HCEC 1CT (cell line): ENCODE measurements at regions not wholly inside any gene's neighbourhood (a gene's known extent, or its start where the extent isn't known, plus 50 kb on each side); places are given as distances from the start of the nearest gene placed in this dataset.

Source experiments
- DNase-seq: peaks from one replicate; pipeline ENCODE4 v3.0.0-alpha.2; 2017

- no peak for DNase-seq
These were observed 766.4 kb upstream of the ID2 start for GRCh38 chr2:7915302-7916091.

DNA sequence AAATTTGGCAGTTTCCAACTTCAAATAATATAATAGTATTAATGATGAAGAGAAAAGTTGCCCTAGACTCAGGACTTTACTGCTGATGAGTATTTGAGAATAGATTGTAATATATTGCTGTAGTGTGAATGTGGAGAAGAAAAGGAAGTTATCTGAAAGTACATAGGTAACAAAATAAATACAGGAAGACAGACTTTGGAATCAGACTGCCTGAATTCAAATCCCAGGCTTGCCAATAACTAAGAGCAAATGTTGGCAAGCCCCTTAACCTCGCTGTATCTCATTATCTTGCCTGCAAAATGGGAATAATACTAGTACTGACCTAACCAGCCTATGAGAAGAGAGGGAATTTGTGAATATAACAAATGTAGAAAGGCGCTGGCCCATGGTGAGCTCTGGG lies 765.2 kb upstream of the ID2 start:
- no peak for DNase-seq

DNA sequence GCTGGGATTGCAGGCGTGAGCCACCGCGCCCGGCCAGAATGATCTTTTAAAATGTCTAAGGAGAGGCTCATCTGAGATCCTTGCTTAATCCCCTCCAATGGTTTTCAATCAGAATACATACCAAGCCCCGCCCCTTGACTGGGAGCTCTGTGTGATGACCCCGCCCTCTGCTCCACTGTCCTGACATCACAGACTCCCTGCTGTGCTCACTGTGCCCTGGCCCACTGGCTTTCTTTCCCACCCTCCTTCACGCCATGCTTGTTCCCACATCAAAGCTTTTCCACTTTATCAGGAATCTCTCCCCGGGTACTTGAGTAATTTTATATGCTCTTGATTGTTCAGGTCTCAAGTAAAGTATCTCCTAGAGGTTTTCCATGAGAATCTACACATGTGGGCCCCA lies 762.3 kb upstream of the ID2 start:
- DNase-seq = no peak

DNA sequence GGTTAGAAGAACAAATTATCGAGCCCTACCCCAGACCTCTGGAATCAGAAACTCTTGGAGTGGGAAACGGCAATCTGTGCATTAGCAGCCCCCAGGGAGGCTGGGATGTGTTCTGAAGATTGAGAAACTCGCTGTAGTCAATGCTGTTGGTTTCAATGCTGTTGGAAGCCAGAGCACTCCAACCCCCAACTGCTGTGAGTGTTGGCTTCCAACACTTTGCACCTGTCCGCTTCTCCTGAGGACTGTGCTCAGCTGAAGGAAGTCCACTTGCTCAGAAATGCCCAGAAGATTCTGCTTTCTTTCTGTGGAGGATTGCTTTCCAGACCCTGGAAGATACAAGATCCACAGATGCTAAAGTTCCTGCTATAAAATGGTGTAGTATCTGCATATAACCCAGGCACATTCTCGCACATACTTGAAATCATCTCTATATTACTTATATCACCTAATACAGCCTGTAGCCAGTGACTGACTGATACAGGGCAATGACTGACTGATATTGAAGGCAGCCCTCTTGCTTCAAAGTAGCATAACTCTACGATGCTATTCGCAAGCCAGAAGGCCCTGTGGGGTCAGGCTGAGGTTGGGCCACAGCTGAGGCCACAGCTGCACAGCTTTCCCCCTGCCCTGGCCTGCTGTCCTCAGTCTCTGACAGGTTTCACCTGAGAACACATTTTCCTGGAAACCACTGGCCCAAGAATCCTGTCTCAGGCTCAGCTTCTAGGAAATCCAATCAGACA lies 757.7 kb upstream of the ID2 start:
- no peak for DNase-seq

- DNase-seq = no peak
These were observed 756.4 kb upstream of the ID2 start for GRCh38 chr2:7925506-7925905.

DNA sequence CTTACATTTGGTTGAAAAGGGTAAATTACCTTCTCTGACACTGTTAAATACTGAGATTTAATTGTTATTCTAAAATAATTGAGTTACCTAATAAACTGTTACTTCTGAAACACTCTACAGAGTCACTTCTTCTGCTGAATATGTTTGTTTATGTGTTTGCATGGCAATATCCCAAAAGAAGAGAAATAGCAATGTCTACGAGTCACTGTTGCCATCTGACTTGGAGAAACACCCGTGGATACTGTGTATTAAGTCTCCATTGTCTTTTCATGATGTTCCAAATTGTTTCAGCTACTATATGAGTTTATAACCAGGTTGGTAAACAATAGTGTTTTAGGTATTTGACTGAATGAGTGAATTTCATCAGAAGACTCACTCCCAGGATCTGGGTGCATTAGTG lies 754.2 kb upstream of the ID2 start:
- no peak for DNase-seq

DNA sequence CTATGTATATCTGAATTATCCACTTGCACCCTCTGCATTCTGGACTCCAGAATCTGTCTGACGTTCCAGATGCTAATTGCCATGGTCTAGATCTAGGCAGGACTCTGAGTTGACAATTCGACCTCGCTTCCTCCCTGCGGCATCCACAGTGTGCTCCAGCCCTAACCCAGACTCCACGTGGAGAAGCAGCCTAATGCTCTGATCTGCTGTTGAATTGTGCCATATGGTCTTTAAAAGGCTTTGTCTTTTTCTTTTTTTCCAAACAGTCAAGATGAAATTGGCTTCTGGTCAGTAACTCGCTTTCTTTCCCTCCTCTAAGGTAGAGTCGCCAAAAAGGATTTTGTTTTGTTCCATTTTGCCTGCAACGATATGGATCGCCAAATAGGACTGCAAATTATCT lies 752.6 kb upstream of the ID2 start:
- no peak for DNase-seq

GRCh38 chr2:7930800-7931635 lies 750.8 kb upstream of the ID2 start:
- no peak for DNase-seq

DNA sequence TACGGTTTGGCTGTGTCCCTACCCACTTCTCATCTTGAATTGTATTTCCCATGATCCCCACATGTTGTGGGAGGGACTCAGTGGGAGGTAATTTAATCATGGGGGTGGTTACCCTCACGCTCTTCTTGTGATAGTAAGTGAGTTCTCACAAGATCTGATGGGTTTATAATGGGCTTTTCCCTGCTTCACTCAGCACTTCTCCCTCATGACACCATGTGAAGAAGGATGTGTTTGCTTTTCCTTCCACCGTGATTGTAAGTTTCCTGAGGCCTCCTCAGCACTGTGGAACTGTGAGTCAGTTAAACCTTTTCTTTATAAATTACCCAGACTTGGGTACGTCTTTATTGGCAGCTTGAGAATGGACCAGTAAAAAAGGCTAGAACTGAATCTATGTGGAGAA lies 750.0 kb upstream of the ID2 start:
- no peak for DNase-seq

GRCh38 chr2:7933672-7934071 lies 748.2 kb upstream of the ID2 start:
- DNase-seq = no peak

DNA sequence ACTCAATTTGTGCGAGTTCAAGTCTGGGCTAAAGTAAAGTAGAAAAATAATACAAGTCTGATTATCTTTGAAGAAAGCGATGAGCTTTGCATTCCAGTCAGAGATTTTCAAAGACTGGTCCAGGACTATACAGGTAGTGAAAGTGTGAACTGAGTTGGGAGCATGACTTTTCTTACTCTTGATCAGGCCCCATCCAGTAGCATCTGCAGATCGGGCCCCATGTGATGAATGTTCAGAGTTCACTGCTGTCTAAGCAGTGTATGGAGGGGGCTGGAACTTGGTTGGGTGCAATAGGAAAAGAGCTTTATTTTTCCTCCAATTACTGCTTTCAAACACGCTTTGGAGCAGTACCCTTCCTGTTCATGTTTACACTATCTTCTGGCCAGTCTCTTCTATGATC lies 747.4 kb upstream of the ID2 start:
- DNase-seq = no peak

DNA sequence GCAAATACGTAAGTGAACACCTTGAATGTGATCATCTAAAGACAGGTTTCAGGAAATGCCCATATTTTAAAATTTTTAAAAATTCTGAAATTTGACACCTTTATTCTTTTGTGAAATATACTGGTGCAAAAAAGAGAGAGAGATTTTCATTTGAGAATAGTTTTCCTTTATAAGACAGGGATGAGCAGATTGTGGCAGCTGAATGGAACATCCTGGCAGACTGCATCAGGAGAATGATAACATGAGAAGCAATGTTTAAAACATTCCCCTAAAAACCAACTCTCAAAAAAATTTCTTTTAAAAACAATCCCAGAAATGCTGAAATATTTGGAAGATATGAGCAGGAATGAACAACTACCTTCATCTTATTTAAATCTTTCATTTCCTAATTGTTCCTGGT lies 744.8 kb upstream of the ID2 start:
- no peak for DNase-seq

GRCh38 chr2:7940723-7941122 lies 741.1 kb upstream of the ID2 start:
- no peak for DNase-seq

DNA sequence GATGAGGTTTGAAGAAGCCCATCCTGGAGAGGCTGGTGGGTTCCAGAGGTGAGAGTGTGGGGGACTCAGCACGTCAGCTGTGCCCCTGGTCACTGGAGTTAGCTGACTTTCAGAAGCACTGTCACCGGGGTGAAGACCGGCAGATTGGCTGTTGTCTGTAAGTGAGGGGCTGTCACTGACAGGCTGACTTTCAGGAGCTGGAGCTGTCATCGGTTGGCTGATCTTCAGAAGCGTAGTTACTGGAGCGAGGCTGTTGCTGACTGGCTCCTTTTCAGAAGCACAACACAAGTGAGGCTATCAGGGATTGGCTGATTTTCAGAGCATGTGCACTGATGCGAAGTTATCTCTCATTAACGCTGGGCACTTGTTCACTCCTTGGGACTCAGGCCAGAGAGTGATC lies 738.4 kb upstream of the ID2 start:
- no peak for DNase-seq

GRCh38 chr2:7945026-7945425 lies 736.8 kb upstream of the ID2 start:
- no peak for DNase-seq

DNA sequence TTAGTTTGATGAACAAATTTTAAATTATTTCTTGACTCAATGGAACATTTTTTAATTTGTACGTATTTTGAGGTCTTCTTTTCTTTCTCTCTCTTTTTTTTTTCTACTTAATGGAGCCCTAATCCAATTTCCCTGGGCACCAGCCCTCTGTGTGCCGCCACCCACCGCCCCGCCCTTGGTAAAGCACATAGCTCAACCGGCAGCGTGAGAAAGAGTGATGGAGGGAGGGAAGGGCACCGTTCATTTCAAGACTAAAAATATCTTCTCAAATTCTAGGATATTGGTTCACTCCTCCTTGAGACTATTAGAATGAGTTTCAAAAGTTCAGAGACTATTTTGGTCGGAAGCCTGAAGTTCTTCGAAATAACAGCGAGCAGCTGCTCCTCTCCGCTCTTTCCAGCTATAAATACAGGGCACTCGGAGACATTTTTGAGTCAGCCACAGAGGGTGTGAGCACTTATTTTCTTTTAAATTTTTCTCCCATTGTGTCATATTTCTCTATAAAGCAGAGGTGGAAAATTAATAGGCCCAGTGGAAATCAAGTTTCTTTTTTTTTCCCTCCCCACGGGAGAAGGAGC lies 731.7 kb upstream of the ID2 start:
- DNase-seq = no peak

- DNase-seq = no peak
These were observed 730.9 kb upstream of the ID2 start for GRCh38 chr2:7951001-7951400.

GRCh38 chr2:7951490-7951889 lies 730.4 kb upstream of the ID2 start:
- no peak for DNase-seq

GRCh38 chr2:7952046-7952745 lies 729.7 kb upstream of the ID2 start:
- no peak for DNase-seq

DNA sequence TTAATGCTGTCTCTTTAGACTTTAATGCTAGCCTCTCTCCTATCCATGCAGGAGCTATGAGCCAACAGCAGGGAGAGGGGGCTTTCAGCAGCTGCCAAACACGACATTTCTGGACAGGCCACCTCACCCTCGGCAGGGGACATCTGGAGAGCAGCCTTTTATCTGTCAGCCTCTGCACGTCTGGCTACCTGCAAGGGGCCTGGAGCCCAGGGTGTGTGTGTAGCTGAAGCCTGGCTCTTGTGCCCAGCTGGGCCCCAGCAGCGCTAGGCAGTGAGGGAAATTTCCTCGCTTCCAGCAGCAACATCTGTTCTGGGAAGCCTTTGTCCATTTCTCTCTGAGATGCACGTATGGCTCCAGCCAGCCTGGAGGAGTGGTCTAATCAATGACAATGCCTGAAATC lies 728.7 kb upstream of the ID2 start:
- DNase-seq = no peak

DNA sequence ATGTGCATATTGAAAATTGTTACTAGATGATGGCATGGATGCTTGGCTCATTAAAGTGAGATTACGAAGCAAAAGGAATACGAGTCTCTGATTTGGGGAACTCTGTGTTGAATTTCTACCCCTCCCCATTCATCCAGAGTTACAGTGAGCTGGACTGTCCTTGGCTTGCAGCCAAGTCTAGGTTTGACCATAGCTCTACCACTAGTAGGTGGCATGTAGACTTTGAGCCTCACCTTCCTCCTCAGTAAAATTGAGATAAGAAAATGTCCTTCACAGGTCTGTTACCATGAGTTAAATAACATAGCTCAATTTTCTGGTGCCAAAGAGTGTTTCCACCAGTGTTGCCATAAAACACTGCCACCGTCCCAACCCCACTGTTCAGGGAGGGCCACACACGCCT lies 727.6 kb upstream of the ID2 start:
- DNase-seq = no peak

DNA sequence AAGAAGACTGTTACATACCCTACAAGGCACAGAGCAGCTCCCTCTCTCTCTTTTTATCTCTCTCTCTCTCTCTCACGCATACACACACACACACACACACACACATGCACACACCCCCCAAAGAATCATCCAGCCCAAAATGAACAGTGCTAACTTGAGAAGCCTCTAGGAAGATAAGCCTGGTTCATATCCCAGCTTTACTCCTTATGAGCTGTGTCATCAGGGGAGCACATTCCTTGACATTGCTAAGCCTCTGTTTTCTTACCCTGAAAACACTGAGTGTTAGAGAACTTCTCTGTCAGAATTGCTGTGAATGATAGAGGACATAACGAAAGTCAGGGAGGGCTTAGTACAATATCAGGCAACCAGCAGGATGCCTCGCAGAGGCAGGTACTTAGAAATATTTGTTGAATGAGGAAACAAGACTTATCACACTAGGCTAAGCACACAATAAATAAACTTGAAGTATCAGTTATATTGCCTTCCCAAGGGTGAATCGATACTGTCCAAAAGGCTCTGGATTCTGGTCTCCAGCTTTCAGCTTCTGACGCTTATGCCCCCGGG lies 725.6 kb upstream of the ID2 start:
- DNase-seq = no peak
